ENCODE measurements at regions not wholly inside any gene's neighbourhood (a gene's known extent, or its start where the extent isn't known, plus 50 kb on each side); places are given as distances from the start of the nearest gene placed in this dataset.

DNA sequence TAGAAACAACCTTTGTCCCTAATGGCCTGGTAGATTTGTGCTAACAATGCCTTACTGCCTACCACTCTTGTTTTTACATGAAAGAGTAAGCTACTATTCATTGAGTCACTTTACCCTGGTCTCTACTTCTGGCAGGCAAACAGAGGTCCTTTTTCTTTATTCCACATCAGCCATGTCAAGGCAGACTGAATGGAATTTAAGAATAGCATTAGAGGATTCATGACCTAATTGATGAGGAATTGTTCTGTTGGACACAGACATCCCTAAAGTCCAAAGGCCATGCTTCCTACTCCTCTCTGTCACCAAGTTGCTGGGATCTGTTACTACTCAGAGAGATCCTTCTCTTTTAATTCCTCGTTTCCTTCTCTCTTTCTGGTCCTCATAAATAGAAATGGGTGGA is 229.1 kb upstream of the ZP4 start:
- no peak for DNase-seq (ENCODE audit: low read depth in 2 of 2)

DNA sequence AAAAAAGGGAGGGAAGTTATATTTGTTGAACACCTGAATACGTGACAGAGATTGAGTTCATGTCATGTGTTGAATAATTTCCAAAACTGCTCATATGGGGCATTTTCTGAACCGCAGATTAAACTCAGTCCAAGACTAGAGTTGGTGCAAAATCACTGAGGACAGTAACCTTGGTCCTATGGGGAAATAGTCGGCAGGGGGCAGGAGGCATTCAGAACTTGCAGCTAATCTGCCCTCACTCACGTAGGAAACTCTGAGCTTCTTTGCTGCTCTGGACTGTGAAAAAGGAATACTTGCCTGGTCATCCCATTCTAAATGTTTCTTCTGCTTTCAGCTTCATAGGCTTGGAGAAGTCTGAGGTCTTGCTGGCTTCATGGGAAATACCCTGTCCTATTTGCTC is 228.3 kb upstream of the ZP4 start:
- no peak for DNase-seq (ENCODE audit: low read depth in 2 of 2)

DNA sequence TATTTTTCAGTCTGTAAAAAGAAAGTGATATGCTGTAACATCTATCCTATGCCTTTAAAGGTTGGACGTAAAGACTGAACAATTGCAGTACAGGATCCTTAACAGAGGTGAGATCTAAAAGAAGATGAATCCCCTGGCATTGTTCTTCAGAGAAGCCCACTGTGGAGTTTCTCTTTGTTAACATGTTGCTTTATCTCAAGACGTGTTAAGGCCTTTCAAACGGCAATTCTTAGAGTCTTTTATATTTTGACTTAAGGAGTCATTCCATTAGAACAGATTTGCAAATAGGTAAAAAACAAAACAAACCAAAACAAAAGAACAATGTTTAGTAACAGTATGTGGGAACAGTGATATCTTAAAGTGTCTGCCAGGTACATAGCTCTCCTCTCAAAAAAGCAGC is 225.1 kb upstream of the ZP4 start:
- no peak for DNase-seq (ENCODE audit: low read depth in 2 of 2)

DNA sequence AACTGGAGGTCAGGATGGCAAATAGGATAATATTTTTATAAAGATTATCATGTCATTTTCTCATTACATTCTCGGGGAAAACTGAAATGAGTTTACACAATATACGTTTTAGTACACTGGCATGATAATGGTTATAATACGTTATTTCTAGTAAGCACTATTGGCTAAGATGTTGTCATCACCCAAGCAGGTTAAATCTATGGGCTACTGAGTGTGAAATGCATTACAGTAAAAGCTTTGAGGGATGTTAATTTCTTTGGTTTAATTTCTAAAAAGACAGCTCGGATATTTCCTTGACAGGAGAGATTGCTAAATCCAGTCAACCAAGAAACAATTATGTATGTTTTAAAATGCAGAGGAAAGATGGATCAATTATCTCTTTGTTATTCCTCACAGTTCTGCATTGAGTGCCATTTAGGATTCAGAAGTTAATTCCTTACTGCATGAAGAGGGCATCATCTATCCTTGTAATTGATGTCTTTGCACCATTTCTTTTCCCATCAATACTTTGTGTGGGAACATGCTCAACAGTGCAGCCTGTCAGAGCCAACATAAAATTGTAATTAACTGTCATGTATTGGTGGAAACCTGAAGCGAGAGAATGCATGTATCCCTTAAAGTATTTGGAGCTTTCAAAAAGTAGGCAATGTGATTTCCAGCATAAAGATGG is 222.4 kb upstream of the ZP4 start:
- no peak for DNase-seq (ENCODE audit: low read depth in 2 of 2)

DNA sequence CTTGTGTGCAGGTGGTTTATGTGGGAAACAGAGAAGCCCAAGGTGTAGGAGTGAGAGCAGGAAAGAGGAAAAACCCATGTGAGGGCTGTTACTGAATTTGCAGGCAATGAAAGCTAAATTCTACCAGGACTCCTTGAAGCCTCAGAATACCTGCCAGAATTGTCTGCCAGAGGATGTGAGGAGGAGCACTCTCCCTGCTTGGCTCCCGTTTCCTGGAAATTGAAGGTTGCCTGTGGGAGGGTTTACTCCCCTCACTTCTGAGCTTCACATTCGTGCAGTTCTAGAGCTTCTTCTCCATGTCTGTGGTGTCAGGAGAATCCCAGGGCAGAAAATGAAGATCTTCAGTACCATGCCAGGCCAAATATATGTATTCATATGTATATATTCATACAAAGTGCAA is 220.8 kb upstream of the ZP4 start:
- no peak for DNase-seq (ENCODE audit: low read depth in 2 of 2)

DNA sequence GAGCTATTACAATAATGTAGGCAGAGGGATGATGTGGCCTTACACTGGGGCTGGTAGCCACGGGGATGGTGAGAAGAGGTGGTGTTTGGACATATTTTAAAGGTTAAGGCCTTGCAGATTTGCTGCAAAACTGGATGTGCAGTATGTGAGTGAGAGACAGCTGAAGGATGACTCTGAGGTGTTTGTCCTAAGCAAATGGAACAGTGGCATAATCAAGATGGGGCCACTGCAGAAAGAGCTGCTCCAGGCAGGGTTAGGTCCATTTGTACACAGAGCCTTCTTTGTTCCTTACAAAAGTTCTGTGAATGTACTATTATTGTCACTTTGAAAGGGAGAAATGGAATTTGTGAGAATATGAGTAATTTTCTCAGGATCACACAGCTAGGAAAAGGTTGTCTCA is 220.4 kb upstream of the ZP4 start:
- no peak for DNase-seq (ENCODE audit: low read depth in 2 of 2)

DNA sequence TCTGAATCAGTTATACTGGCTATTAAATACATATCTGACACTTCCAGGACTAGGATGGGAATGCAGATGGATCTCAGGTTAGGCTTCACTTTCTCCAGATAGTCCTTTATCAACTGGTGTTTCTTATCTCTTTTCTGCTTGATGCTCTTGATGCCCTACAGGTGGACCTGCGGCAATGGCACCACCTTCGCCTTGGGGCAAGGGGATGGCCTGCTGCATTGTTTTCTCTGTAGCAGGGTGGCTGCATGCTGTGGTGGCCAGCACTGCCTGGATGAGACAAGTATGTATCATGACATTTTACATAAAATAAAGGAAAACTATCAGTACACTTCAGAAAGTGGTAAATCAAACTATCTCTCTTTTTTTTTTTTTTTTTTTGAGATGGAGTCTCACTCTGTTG is 217.7 kb upstream of the ZP4 start:
- no peak for DNase-seq (ENCODE audit: low read depth in 2 of 2)

DNA sequence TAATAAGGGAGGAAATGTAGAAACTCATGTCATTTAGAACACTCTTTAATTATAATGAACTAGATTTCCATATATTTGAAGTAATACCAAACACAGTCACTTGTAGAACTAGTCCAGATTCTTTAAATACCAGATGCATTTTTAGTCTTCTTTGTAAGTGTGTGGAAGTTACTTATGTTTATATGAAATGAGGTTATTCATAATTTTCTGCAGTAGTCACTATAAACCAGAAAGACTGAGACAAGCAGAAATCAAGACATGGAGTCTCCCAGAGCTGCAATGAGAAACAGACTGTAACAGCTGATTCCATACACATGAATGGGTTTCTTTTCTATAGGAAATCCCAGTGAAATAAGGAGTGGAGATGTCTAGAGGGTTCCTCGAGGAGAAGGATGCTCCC is 216.6 kb upstream of the ZP4 start:
- no peak for DNase-seq (ENCODE audit: low read depth in 2 of 2)

DNA sequence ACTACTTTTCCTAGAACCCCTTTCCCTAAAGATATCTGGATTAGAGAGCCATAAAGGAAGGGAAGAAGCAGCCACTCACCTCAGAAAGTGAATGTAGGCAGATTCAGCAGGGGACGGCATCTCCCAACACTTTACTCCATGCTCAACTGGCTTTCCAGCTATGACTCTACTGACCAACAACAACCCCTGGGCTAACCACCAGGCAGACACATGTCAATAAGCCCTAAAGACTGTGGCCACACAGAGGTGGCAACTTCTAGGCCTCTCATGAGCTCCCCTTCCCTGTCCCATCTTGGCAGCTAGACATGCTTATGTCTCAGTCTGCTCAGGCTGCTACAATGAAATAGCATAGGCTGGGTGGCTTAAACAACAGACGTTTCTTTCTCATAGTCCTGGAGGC is 214.0 kb upstream of the ZP4 start:
- no peak for DNase-seq (ENCODE audit: low read depth in 2 of 2)

DNA sequence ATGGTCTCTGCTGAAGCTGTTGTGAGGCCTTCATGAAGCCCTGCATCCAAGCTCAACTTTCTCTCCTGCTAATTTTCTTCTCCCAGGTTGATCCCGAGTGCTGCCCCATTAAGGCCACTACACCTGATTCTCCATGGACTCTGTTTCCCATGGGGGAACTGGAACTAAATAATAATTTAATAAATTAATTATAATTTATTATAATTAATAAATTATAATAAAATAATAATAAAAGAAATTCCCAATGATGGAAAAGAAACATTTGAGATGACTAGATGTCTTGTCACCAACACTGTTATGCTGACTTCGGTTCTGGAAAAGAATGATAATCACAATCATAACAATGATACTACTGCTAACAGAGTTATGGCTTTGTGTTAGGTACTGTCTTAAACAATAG is 211.2 kb upstream of the ZP4 start:
- DNase-seq (ENCODE audit: low read depth in 2 of 2) = no peak

DNA sequence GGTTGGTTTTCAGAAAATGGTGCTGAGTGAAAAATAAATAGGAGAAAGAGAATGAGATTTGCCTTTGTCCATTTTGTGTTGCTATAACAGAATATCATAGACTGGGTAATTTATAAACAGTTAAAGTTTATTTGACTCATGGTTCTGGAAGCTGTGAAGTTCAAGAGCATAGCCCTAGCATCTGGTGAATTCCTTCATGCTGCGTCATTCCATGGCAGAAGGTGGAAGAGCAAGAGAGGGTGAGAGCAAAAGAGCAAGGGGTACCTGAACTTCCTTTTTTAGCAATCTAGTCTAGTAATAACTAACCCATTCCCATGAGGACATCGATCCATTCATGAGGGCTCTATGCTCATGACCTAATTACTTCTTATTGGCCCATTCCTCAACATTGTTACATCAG is 209.1 kb upstream of the ZP4 start:
- DNase-seq (ENCODE audit: low read depth in 2 of 2) = no peak

DNA sequence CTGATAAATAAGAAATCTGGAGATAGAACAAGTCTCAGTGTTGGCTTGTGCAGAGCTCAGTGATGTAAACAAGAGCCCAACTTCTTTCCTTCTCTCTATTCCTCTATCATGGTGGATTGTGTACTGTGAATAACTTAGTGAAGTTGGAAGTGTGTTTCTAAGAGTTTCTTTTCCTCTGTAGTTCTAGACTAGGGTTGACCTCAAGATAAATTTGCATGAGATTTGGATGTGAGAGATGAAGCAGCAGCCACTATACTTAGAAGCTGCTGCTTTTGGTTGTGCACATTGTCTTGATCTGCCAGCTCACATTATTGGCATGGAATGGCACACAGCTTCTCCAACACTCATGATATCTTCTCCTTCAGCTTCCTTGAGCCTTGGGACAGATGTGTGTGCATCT is 198.9 kb upstream of the ZP4 start:
- no peak for DNase-seq (ENCODE audit: low read depth in 2 of 2)

DNA sequence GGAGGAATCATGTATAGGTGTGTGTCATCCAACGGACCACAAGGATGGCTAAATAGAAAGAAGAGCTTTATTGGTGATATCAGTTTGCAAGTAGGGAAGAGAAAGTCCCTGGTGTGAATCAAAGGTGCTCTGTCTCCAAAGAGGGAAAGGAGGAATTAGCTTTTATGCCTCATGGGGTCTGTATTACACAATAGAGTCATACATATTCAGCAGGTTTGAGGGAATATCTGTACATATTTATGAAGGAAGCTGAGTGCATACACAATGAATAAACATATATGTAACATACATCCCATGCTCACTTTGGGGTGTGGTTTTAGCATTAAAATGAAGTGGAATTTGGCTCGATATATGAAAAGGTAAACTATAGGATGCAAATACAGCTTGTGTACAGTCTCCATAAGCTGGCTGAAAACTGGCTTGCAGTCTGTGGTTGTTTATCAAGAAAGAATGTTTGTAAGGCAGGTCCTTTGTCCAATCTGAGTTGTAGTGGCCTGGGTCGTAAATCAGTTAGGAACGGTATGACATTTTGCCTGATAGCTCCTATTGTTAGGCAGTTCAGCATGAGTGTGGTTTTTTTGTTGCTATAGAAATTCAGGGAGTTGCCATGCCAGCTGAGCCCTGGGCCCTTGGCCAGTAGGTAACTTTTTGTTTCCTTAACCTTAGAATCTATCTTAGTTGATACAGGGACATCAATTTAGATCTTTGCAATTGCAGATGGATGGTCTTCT is 198.0 kb upstream of the ZP4 start:
- no peak for DNase-seq (ENCODE audit: low read depth in 2 of 2)

DNA sequence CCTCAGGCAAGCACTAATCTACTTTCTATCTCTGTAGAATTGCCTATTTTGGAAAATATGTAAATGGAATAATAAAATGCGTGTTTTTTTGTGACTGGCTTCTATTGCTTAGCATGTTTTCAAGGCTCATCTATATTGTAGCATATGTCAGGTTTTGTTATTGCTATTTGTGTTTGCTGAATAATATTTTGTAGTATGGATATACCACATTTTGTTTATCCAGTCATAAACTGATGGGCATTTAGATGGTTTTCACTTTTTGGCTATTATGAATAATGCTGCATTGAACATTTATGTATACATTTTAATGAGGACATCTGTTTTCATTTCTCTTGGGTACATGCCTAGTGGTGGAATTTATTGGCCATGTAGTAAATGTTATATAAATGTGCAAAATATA is 183.3 kb upstream of the ZP4 start:
- DNase-seq (ENCODE audit: low read depth in 2 of 2) = no peak

DNA sequence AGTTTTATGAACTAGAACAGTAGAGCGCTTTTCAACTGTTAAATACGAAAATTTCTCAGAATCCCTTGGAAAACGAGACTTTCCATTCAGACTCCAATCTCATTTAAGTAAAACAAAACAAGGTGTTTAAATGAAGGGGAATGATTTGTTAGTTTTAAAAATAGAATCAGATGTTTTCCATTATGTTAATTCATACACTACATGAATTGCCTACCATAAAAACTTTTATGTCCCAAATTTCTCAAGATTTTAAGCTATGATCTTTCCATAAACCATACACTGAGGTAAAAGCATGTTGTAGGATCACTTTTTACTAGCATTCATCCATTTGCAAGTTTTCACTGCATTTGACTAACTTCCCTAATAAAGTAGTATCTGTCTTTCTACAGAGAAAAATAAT is 180.3 kb upstream of the ZP4 start:
- DNase-seq (ENCODE audit: low read depth in 2 of 2) = no peak

DNA sequence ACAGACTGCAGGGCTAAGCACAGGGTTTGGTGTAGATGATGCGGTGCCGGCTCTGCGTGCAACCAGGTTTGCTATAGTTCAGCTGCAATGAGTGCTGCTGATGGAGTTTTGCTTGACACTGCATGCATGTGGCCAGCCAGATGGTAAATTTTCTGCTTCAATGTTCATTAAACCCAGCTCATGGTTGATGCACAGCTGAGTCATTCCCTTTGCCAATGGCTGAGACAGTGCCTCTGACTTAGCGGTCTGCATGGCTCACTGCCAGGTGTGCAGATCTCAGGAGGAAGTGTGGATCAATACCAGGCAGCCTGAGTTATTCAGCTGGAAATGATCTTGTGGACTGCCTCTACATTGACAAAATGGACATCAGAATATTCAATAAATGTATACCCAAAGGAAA is 172.7 kb upstream of the ZP4 start:
- DNase-seq (ENCODE audit: low read depth in 2 of 2) = no peak

DNA sequence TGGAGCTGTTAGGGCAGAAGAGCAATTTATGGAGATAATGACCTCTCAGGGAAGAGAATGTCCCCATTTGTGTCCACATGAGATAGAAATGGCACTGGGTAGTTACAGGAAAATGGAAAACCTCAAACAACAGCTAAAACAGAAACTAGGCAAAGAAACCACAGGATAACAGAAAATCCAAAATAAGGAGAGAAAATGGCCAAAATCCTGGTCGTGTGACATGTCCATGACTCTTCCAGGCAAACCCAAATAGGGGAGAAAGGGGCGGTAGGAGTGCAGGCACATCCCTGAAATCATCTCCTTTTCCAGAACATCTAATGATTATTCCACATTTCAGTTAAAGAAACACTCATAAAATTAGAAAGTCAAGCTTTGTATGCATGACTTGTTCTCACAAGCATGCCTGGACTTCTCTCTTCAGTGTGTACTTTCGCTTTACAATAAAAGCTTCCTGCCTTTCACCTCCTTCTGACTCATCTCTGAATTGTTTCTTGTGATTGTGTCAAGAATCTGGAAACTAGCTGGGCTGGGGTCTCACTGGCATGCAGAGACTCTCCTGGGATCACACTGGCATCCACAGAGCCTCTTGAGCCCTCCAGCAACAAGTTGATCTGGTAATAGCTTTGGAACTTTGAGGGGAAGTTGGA is 171.4 kb upstream of the ZP4 start:
- DNase-seq (ENCODE audit: low read depth in 2 of 2) = no peak

DNA sequence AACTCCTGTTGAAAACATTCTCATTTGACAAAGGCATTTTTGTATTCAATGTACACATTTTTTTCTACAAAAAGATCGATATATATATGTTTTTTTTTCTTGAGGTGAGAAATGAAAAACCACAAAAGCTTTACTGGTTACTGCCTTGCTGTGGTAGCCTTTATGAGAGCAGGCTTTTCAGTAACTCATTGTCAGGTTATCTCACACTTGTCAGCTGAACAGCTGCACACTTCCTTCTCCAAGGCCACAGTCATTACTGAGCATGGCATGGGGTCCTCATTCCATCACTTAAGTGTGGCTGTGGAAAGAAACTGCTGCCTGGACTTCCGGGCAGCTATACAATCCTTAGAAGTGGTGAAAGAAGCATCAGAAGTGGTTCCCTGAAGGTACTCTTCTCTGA is 169.3 kb upstream of the ZP4 start:
- DNase-seq (ENCODE audit: low read depth in 2 of 2) = no peak

DNA sequence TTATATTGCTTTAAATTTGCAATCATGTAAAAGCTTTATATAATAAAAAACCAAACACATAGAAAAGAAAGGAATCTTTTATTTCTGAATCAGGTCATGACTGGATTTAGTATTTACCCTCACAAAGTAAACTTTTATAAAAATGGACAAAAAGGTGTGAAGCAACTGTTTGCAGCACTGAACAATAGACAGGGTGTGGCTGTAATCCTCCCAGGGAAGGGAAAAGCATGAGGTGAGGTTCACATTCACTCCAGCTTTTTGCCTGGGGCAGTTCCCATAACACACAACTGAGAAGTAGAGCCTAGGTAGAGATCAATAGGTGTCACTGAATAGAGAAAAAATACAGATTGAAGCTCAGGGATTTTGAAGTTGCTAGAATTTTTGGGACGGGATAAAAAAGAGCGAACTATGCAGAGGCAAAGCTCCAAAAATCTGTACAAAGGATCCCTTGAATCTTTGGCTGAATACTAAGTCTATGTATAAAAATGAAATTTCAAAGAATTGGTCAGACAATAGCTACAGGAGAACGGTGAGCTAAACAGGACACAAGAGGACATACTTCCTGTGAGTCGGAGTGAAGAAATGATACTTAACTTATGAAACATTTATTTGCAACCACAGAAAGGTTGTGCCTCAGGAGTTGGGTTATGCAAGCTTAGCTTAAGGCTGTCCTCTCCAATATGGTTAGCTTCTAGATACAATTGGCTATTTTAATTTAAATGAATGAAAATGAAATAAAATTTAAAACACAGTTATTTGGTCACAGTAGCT is 162.0 kb upstream of the ZP4 start:
- DNase-seq (ENCODE audit: low read depth in 2 of 2) = no peak

DNA sequence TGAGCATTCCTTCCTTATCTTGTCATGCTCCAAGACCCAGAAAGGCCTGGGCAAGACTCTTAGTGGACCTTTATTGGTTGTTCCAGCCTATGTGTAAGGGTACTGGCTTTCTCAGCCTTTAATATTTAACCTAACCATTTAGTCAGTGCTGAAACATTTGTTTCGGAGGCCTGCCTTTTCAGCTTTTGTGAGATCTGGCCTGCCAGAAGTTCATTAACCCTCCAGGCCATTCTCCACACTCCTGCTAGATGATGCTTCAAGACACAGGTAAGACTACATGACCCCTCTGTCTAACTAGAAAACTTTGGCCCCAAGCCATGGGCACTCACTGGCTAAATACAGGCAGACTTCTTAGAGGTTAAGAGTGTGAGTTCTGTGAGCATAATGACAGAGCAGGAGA is 138.4 kb upstream of the ZP4 start:
- no peak for DNase-seq (ENCODE audit: low read depth in 2 of 2)

DNA sequence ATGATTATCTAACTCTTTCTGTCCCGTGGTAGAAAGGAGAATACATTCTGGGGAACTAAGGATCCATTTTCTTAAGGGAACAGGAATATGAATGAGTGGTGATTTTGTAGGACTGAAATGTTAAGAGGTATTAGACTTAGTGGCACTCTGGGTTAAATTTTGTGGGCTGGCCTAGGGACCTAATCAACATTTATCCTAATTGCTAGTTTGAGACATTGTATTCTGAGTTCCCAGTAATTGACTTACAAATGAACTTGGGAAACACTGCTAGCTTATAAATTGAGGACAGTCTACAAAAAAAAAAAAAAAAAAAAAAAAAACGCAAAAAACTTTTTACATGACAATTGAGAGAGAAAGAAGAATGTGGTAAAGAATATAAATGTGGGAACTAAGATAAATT is 136.6 kb upstream of the ZP4 start:
- DNase-seq (ENCODE audit: low read depth in 2 of 2) = no peak

DNA sequence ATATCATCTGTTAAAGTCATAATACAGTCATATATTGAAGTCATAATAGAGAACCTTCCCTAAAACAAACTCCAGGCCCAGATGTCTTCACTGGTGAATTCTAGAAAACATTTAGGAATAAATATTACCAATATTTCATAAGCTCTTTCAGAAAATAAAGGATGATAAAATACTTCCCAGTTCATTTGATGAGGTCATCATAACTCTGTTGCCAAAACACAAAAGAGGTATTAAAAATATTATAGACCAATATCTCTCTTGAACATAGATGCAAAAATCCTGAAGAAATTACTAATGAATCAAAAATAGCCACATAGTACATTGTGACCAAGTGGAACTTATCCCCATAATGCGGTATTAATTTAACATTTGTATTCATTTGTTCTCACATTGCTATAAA is 132.4 kb upstream of the ZP4 start:
- no peak for DNase-seq (ENCODE audit: low read depth in 2 of 2)

DNA sequence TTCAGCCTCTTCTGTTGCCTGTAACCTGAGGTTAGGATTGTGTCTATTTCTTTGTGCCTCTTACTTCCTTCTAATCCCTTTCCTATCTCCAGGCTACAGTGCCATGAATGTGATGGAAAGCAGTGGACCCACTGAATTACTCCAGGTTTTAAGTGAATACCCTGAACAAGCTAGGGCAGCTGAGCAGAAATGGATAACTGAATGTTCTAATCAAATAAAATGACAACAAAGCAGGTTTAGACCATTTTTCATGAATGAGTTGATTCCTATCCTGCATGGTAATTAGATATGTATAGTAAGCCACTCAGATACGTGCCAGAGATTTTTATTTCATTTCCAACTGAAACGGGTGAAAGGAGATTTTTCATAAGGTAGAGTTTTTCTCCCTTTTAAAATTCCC is 127.5 kb upstream of the ZP4 start:
- DNase-seq (ENCODE audit: low read depth in 2 of 2) = no peak

Data from activated CD4-positive, alpha-beta T cell treated with anti-CD3 and anti-CD28 coated beads for 24 hours (primary cell).